ENCODE measurements at regions not wholly inside any gene's neighbourhood (a gene's known extent, or its start where the extent isn't known, plus 50 kb on each side); places are given as distances from the start of the nearest gene placed in this dataset.

GRCh38 chr6:91860541-91861335 is 1273.9 kb upstream of the MAP3K7 start:
- Histone ChIP-seq H3K4me3 (no peak overlapping the region), H3K27ac (no peak overlapping the region), H3K9me3 (ENCODE audit: insufficient read depth, low read depth) (no peaks in the 10 kb centered on the region), H3K4me1 (replicated peaks; ENCODE audit: insufficient read depth) (no peaks in the 10 kb centered on the region), H2AFZ (no peak overlapping the region), H3K36me3 (ENCODE audit: low read depth) (no peaks in the 10 kb centered on the region), H3K79me2 (ENCODE audit: low read depth) (no peaks in the 10 kb centered on the region), H4K20me1 (ENCODE audit: insufficient read depth) (no peaks in the 10 kb centered on the region), H3F3A (ENCODE audit: insufficient read depth, low read depth) (no peaks in the 10 kb centered on the region), H3K27me3 (ENCODE audit: insufficient read depth, low read depth) (no peaks in the 10 kb centered on the region), H3K4me2 (no peak overlapping the region), H3K9me2 (ENCODE audit: insufficient read depth) (no peaks in the 10 kb centered on the region)
- BruUV-seq (replicated peaks) = TSS peak; percentile 96
- no peak for TF ChIP-seq CTCF (conservative IDR thresholded peaks at IDR 0.05)
- TF ChIP-seq EZH2 (IDR thresholded peaks at IDR 0.05; ENCODE audit: low read depth) = no peak
- ChIA-PET POLR2A (ENCODE audit: unreplicated experiment) (interaction anchor here (0.7 kb wide), 1 partner anchor 258 kb away, joined by 3 read pairs; no protein-coding TSS in a partner anchor), CTCF (no interaction called here)
- DNase-seq = peak in 1 of 2 experiments; percentile 44
- intact Hi-C loops (cut with micrococcal nuclease; ENCODE audit: unreplicated experiment) = no loop called here

- DNase-seq = no peak
- no peaks in the 10 kb centered on the region for H3K36me3 ChIP-seq (ENCODE audit: low read depth)
- intact Hi-C loops (cut with micrococcal nuclease; ENCODE audit: unreplicated experiment) = no loop called here
- no peaks in the 10 kb centered on the region for H3K9me3 ChIP-seq (ENCODE audit: insufficient read depth, low read depth)
- no peak overlapping the region for H3K4me3 ChIP-seq
- BruUV-seq (replicated peaks) = no TSS peak
- H3K4me1 ChIP-seq (replicated peaks; ENCODE audit: insufficient read depth) = no peaks in the 10 kb centered on the region
- H3K27me3 ChIP-seq (ENCODE audit: insufficient read depth, low read depth) = no peaks in the 10 kb centered on the region
- no peaks in the 10 kb centered on the region for H3F3A ChIP-seq (ENCODE audit: insufficient read depth, low read depth)
- no peak for TF ChIP-seq EZH2 (IDR thresholded peaks at IDR 0.05; ENCODE audit: low read depth)
- TF ChIP-seq CTCF (conservative IDR thresholded peaks at IDR 0.05) = no peak
- ChIA-PET CTCF (no interaction called here), POLR2A (ENCODE audit: unreplicated experiment) (no interaction called here)
- no peak overlapping the region for H3K27ac ChIP-seq
- no peak overlapping the region for H3K4me2 ChIP-seq
- H4K20me1 ChIP-seq (ENCODE audit: insufficient read depth) = no peaks in the 10 kb centered on the region
- no peak overlapping the region for H2AFZ ChIP-seq
- no peaks in the 10 kb centered on the region for H3K9me2 ChIP-seq (ENCODE audit: insufficient read depth)
- H3K79me2 ChIP-seq (ENCODE audit: low read depth) = no peaks in the 10 kb centered on the region
Measured at GRCh38 chr6:91852252-91852651, 1265.4 kb upstream of the MAP3K7 start.

- H3K27ac ChIP-seq = no peak overlapping the region
- no peaks in the 10 kb centered on the region for H3K9me3 ChIP-seq (ENCODE audit: insufficient read depth, low read depth)
- no peaks in the 10 kb centered on the region for H4K20me1 ChIP-seq (ENCODE audit: insufficient read depth)
- no peak overlapping the region for H2AFZ ChIP-seq
- no TSS peak for BruUV-seq (replicated peaks)
- no peaks in the 10 kb centered on the region for H3K27me3 ChIP-seq (ENCODE audit: insufficient read depth, low read depth)
- ChIA-PET POLR2A (ENCODE audit: unreplicated experiment) (no interaction called here), CTCF (no interaction called here)
- no peak for DNase-seq
- H3K79me2 ChIP-seq (ENCODE audit: low read depth) = no peaks in the 10 kb centered on the region
- H3K4me2 ChIP-seq = no peak overlapping the region
- no peaks in the 10 kb centered on the region for H3K9me2 ChIP-seq (ENCODE audit: insufficient read depth)
- H3K4me3 ChIP-seq = no peak overlapping the region
- no peaks in the 10 kb centered on the region for H3K36me3 ChIP-seq (ENCODE audit: low read depth)
- no peaks in the 10 kb centered on the region for H3K4me1 ChIP-seq (replicated peaks; ENCODE audit: insufficient read depth)
- no peaks in the 10 kb centered on the region for H3F3A ChIP-seq (ENCODE audit: insufficient read depth, low read depth)
- intact Hi-C loops (cut with micrococcal nuclease; ENCODE audit: unreplicated experiment) = no loop called here
- TF ChIP-seq EZH2 (IDR thresholded peaks at IDR 0.05; ENCODE audit: low read depth) (no peak), CTCF (conservative IDR thresholded peaks at IDR 0.05) (no peak)
Measured at GRCh38 chr6:91834813-91835212, 1247.9 kb upstream of the MAP3K7 start.
